ENCODE measurements at regions not wholly inside any gene's neighbourhood (a gene's known extent, or its start where the extent isn't known, plus 50 kb on each side); places are given as distances from the start of the nearest gene placed in this dataset.

DNA sequence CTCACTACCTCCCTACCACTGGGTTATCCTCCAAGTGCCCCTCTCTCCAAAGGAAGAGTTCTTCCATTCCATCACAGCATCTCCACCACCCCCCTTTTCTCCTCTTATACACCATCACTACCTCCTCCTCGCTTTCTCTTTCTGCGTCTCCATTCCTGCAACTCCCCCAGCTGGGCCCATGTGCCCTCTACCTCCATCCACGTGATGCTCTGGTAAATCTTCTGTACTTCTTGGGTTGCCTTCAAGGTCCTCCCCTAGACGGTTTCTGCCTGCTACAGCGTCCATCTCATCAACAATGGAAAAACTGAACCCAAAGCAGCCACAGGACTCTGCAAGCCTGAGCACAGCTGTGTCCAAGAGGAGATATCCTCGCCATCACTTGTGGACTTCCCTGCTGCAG, 129.5 kb upstream of the SLCO3A1 start:
- no peak overlapping the region for H3K4me3 ChIP-seq (ENCODE audit: low read length)
- no peaks in the 10 kb centered on the region for H3K27me3 ChIP-seq (ENCODE audit: insufficient read depth, low read depth, low read length)
- H3K9me3 ChIP-seq (ENCODE audit: low read length): no peaks in the 10 kb centered on the region
- H3K4me2 ChIP-seq (ENCODE audit: low read length): no peak overlapping the region
- H3K9me2 ChIP-seq (ENCODE audit: insufficient read depth, low read length): no peaks in the 10 kb centered on the region
- no peak overlapping the region for H3K9ac ChIP-seq (ENCODE audit: low read length)
- no peaks in the 10 kb centered on the region for H3K79me2 ChIP-seq (replicated peaks; ENCODE audit: insufficient read depth, low read length)
- H3F3A ChIP-seq (ENCODE audit: insufficient read depth, low read length, poor library complexity, severe bottlenecking): no peaks in the 10 kb centered on the region
- H4K20me1 ChIP-seq (ENCODE audit: insufficient read depth): no peaks in the 10 kb centered on the region
- no peak for TF ChIP-seq SMC3 (conservative IDR thresholded peaks at IDR 0.05; ENCODE audit: poor library complexity)
- TF ChIP-seq, protein P1, sequence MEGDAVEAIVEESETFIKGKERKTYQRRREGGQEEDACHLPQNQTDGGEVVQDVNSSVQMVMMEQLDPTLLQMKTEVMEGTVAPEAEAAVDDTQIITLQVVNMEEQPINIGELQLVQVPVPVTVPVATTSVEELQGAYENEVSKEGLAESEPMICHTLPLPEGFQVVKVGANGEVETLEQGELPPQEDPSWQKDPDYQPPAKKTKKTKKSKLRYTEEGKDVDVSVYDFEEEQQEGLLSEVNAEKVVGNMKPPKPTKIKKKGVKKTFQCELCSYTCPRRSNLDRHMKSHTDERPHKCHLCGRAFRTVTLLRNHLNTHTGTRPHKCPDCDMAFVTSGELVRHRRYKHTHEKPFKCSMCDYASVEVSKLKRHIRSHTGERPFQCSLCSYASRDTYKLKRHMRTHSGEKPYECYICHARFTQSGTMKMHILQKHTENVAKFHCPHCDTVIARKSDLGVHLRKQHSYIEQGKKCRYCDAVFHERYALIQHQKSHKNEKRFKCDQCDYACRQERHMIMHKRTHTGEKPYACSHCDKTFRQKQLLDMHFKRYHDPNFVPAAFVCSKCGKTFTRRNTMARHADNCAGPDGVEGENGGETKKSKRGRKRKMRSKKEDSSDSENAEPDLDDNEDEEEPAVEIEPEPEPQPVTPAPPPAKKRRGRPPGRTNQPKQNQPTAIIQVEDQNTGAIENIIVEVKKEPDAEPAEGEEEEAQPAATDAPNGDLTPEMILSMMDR (IDR thresholded peaks at IDR 0.05; ENCODE audit: poor library complexity, severe bottlenecking): no peak
- no peak for TF ChIP-seq EP300 (conservative IDR thresholded peaks at IDR 0.05; ENCODE audit: poor library complexity, severe bottlenecking)
- TF ChIP-seq EZH2 (IDR thresholded peaks at IDR 0.05; ENCODE audit: borderline replicate concordance, insufficient read depth, low read length, poor library complexity, severe bottlenecking): no peak
- TF ChIP-seq MXI1 (conservative IDR thresholded peaks at IDR 0.05; ENCODE audit: poor library complexity, severe bottlenecking): no peak
- TF ChIP-seq, protein P2, sequence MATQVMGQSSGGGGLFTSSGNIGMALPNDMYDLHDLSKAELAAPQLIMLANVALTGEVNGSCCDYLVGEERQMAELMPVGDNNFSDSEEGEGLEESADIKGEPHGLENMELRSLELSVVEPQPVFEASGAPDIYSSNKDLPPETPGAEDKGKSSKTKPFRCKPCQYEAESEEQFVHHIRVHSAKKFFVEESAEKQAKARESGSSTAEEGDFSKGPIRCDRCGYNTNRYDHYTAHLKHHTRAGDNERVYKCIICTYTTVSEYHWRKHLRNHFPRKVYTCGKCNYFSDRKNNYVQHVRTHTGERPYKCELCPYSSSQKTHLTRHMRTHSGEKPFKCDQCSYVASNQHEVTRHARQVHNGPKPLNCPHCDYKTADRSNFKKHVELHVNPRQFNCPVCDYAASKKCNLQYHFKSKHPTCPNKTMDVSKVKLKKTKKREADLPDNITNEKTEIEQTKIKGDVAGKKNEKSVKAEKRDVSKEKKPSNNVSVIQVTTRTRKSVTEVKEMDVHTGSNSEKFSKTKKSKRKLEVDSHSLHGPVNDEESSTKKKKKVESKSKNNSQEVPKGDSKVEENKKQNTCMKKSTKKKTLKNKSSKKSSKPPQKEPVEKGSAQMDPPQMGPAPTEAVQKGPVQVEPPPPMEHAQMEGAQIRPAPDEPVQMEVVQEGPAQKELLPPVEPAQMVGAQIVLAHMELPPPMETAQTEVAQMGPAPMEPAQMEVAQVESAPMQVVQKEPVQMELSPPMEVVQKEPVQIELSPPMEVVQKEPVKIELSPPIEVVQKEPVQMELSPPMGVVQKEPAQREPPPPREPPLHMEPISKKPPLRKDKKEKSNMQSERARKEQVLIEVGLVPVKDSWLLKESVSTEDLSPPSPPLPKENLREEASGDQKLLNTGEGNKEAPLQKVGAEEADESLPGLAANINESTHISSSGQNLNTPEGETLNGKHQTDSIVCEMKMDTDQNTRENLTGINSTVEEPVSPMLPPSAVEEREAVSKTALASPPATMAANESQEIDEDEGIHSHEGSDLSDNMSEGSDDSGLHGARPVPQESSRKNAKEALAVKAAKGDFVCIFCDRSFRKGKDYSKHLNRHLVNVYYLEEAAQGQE (IDR thresholded peaks at IDR 0.05; ENCODE audit: borderline replicate concordance): no peak
- no peak for TF ChIP-seq RAD21 (conservative IDR thresholded peaks at IDR 0.05)
- TF ChIP-seq POLR2AphosphoS5 (IDR thresholded peaks at IDR 0.05): no peak
- TF ChIP-seq TAF1 (IDR thresholded peaks at IDR 0.05; ENCODE audit: low read depth): no peak
- H2AFZ ChIP-seq (ENCODE audit: low read depth, low read length): no peak overlapping the region
- no peaks in the 10 kb centered on the region for H3K36me3 ChIP-seq (ENCODE audit: insufficient read depth, low read length)
- H3K27ac ChIP-seq (ENCODE audit: low read length): no peak overlapping the region

DNA sequence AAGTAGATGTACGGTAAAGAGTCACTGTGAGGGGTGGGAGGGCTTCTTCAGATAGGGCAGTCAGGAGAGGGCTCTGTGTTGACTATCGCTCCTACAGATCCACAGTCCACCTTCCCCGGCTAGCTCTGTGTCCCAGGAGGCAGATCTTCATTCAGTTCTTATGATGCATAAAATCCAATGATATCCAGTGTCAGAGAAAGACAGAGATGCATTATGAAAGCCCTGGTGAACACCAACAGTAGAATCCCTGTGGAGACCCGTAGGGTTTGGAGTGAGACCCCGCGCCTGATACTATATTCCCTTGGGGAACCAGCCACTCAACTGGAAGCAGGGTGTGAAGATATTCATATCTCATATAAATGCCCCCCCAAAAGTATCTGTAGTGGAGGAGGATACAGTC, 119.8 kb upstream of the SLCO3A1 start:
- TF ChIP-seq POLR2AphosphoS5 (IDR thresholded peaks at IDR 0.05): no peak
- TF ChIP-seq, protein P1 (IDR thresholded peaks at IDR 0.05; ENCODE audit: poor library complexity, severe bottlenecking): no peak
- TF ChIP-seq, protein P2 (IDR thresholded peaks at IDR 0.05; ENCODE audit: borderline replicate concordance): no peak
- TF ChIP-seq EP300 (conservative IDR thresholded peaks at IDR 0.05; ENCODE audit: poor library complexity, severe bottlenecking): no peak
- TF ChIP-seq RAD21 (conservative IDR thresholded peaks at IDR 0.05): no peak
- TF ChIP-seq EZH2 (IDR thresholded peaks at IDR 0.05; ENCODE audit: borderline replicate concordance, insufficient read depth, low read length, poor library complexity, severe bottlenecking): no peak
- TF ChIP-seq SMC3 (conservative IDR thresholded peaks at IDR 0.05; ENCODE audit: poor library complexity): no peak
- Histone ChIP-seq H3K9ac (ENCODE audit: low read length) (no peak overlapping the region), H3K27ac (ENCODE audit: low read length) (no peak overlapping the region), H2AFZ (ENCODE audit: low read depth, low read length) (no peak overlapping the region), H3K9me2 (ENCODE audit: insufficient read depth, low read length) (no peaks in the 10 kb centered on the region), H3K9me3 (ENCODE audit: low read length) (no peaks in the 10 kb centered on the region), H3K79me2 (replicated peaks; ENCODE audit: insufficient read depth, low read length) (no peaks in the 10 kb centered on the region), H4K20me1 (ENCODE audit: insufficient read depth) (no peaks in the 10 kb centered on the region), H3K27me3 (ENCODE audit: insufficient read depth, low read depth, low read length) (no peaks in the 10 kb centered on the region), H3K4me2 (ENCODE audit: low read length) (no peak overlapping the region), H3F3A (ENCODE audit: insufficient read depth, low read length, poor library complexity, severe bottlenecking) (no peaks in the 10 kb centered on the region), H3K36me3 (ENCODE audit: insufficient read depth, low read length) (no peaks in the 10 kb centered on the region), H3K4me3 (ENCODE audit: low read length) (no peak overlapping the region)
